ENCODE measurements at regions not wholly inside any gene's neighbourhood (a gene's known extent, or its start where the extent isn't known, plus 50 kb on each side); places are given as distances from the start of the nearest gene placed in this dataset.

DNA sequence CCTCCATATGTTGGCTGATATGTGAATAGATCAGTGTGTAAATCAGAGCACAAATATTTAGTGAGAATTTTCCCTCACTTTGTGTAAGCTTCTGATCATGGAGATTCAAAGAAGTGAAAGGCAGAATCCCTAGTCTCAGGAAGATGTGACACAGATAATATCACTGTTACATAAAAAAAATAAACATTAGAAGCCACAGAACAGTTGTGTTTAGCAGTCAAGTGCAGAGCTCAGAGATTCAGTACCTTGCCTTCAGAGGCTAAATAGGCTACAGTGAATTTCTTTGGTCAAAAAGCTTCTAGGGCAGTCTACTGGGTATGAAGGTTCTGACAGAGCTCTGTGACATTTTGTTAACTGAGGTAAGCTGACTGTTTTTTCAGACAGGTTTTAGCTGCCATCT lies 591.5 kb downstream of the METTL15 start:
- ChIA-PET CTCF (interaction anchor here (1.2 kb wide), 1 partner anchor 9 kb away, joined by 3 read pairs; no protein-coding TSS in a partner anchor), POLR2A (no interaction called here)
- no peaks in the 10 kb centered on the region for H3K4me1 ChIP-seq (ENCODE audit: control extremely low read depth in 1 of 4, control insufficient read depth in 4 of 4, insufficient read depth in 4 of 4, low read length in 3 of 4)
- H3K27me3 ChIP-seq (replicated peaks in 2 of 5; ENCODE audit: control insufficient read depth in 4 of 5, insufficient read depth in 5 of 5, low read length in 4 of 5) = no peaks in the 10 kb centered on the region
- no peaks in the 10 kb centered on the region for H3K36me3 ChIP-seq (ENCODE audit: control insufficient read depth in 4 of 4, insufficient read depth in 4 of 4, low read length in 3 of 4)
- H3K27ac ChIP-seq (ENCODE audit: insufficient read depth in 1 of 2, low read depth in 1 of 2, low read length in 2 of 2, poor library complexity in 1 of 2, severe bottlenecking in 2 of 2) = no peak overlapping the region
- no peaks in the 10 kb centered on the region for H3K9me3 ChIP-seq (ENCODE audit: control extremely low read depth in 1 of 5, control insufficient read depth in 4 of 5, insufficient read depth in 2 of 5, low read depth in 1 of 5, low read length in 4 of 5)
- no peak for DNase-seq
- H3K4me3 ChIP-seq (ENCODE audit: control insufficient read depth in 1 of 7, extremely low read depth in 1 of 7, insufficient read depth in 4 of 7, low read depth in 2 of 7, low read length in 6 of 7) = no peak overlapping the region

GRCh38 chr11:28697920-28698827 lies 590.0 kb downstream of the METTL15 start:
- ChIA-PET POLR2A (no interaction called here), CTCF (interaction anchor here (1.0 kb wide), 1 partner anchor 9 kb away, joined by 3 read pairs; no protein-coding TSS in a partner anchor)
- H3K4me1 ChIP-seq (ENCODE audit: control extremely low read depth in 1 of 4, control insufficient read depth in 4 of 4, insufficient read depth in 4 of 4, low read length in 3 of 4) = no peaks in the 10 kb centered on the region
- no peaks in the 10 kb centered on the region for H3K9me3 ChIP-seq (ENCODE audit: control extremely low read depth in 1 of 5, control insufficient read depth in 4 of 5, insufficient read depth in 2 of 5, low read depth in 1 of 5, low read length in 4 of 5)
- no peaks in the 10 kb centered on the region for H3K27me3 ChIP-seq (replicated peaks in 2 of 5; ENCODE audit: control insufficient read depth in 4 of 5, insufficient read depth in 5 of 5, low read length in 4 of 5)
- no peaks in the 10 kb centered on the region for H3K36me3 ChIP-seq (ENCODE audit: control insufficient read depth in 4 of 4, insufficient read depth in 4 of 4, low read length in 3 of 4)
- no peak overlapping the region for H3K27ac ChIP-seq (ENCODE audit: insufficient read depth in 1 of 2, low read depth in 1 of 2, low read length in 2 of 2, poor library complexity in 1 of 2, severe bottlenecking in 2 of 2)
- DNase-seq = peak; percentile 22 to 52 (median 43)
- no CpG with 5 or more reads among the region's 5 CpGs for WGBS (ENCODE audit: insufficient coverage)
- no peak overlapping the region for H3K4me3 ChIP-seq (ENCODE audit: control insufficient read depth in 1 of 7, extremely low read depth in 1 of 7, insufficient read depth in 4 of 7, low read depth in 2 of 7, low read length in 6 of 7)

DNA sequence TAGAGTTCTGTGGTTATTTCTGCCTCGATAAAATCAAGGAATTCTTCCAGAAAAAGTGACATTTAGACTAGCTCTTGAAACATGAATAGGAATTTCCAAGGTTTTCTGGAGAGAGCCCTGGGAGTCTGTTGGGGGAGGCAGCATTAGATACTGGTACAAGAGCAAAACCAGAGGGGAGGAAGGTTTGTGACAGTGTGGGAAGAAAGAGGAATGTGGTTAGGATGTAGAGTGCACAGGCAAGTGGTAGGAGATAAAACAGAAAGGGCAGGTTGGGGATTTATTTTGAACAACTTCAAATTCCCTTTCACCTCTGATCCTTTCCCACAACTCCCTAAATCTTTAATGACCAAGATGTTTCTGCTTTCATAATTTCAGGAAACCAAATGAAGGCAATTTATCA lies 588.4 kb downstream of the METTL15 start:
- no peaks in the 10 kb centered on the region for H3K36me3 ChIP-seq (ENCODE audit: control insufficient read depth in 4 of 4, insufficient read depth in 4 of 4, low read length in 3 of 4)
- ChIA-PET CTCF (interaction anchor here (1.2 kb wide), 1 partner anchor 998 kb away, joined by 3 read pairs; no protein-coding TSS in a partner anchor), POLR2A (no interaction called here)
- H3K27me3 ChIP-seq (replicated peaks in 2 of 5; ENCODE audit: control insufficient read depth in 4 of 5, insufficient read depth in 5 of 5, low read length in 4 of 5) = no peaks in the 10 kb centered on the region
- H3K27ac ChIP-seq (ENCODE audit: insufficient read depth in 1 of 2, low read depth in 1 of 2, low read length in 2 of 2, poor library complexity in 1 of 2, severe bottlenecking in 2 of 2) = no peak overlapping the region
- no peak overlapping the region for H3K4me3 ChIP-seq (ENCODE audit: control insufficient read depth in 1 of 7, extremely low read depth in 1 of 7, insufficient read depth in 4 of 7, low read depth in 2 of 7, low read length in 6 of 7)
- no peak for DNase-seq
- H3K9me3 ChIP-seq (ENCODE audit: control extremely low read depth in 1 of 5, control insufficient read depth in 4 of 5, insufficient read depth in 2 of 5, low read depth in 1 of 5, low read length in 4 of 5) = no peaks in the 10 kb centered on the region
- no peaks in the 10 kb centered on the region for H3K4me1 ChIP-seq (ENCODE audit: control extremely low read depth in 1 of 4, control insufficient read depth in 4 of 4, insufficient read depth in 4 of 4, low read length in 3 of 4)
- 90% methylated on average over 1 of the region's 1 CpG for WGBS (ENCODE audit: insufficient coverage)

- ChIA-PET POLR2A (no interaction called here), CTCF (interaction anchor here (0.7 kb wide), 1 partner anchor 9 kb away, joined by 3 read pairs; no protein-coding TSS in a partner anchor)
- 94% methylated on average over 2 of the region's 2 CpGs for WGBS (ENCODE audit: insufficient coverage)
- H3K4me3 ChIP-seq (ENCODE audit: control insufficient read depth in 1 of 7, extremely low read depth in 1 of 7, insufficient read depth in 4 of 7, low read depth in 2 of 7, low read length in 6 of 7) = no peak overlapping the region
- DNase-seq = no peak
- no peaks in the 10 kb centered on the region for H3K36me3 ChIP-seq (ENCODE audit: control insufficient read depth in 4 of 4, insufficient read depth in 4 of 4, low read length in 3 of 4)
- no peaks in the 10 kb centered on the region for H3K4me1 ChIP-seq (ENCODE audit: control extremely low read depth in 1 of 4, control insufficient read depth in 4 of 4, insufficient read depth in 4 of 4, low read length in 3 of 4)
- no peak overlapping the region for H3K27ac ChIP-seq (ENCODE audit: insufficient read depth in 1 of 2, low read depth in 1 of 2, low read length in 2 of 2, poor library complexity in 1 of 2, severe bottlenecking in 2 of 2)
- H3K9me3 ChIP-seq (ENCODE audit: control extremely low read depth in 1 of 5, control insufficient read depth in 4 of 5, insufficient read depth in 2 of 5, low read depth in 1 of 5, low read length in 4 of 5) = no peaks in the 10 kb centered on the region
- no peaks in the 10 kb centered on the region for H3K27me3 ChIP-seq (replicated peaks in 2 of 5; ENCODE audit: control insufficient read depth in 4 of 5, insufficient read depth in 5 of 5, low read length in 4 of 5)
Observed at GRCh38 chr11:28690746-28691145, 582.6 kb downstream of the METTL15 start.

- H3K36me3 ChIP-seq (ENCODE audit: control insufficient read depth in 4 of 4, insufficient read depth in 4 of 4, low read length in 3 of 4) = no peaks in the 10 kb centered on the region
- 69% methylated on average over 3 of the region's 4 CpGs for WGBS (ENCODE audit: insufficient coverage)
- H3K27ac ChIP-seq (ENCODE audit: insufficient read depth in 1 of 2, low read depth in 1 of 2, low read length in 2 of 2, poor library complexity in 1 of 2, severe bottlenecking in 2 of 2) = no peak overlapping the region
- no peaks in the 10 kb centered on the region for H3K4me1 ChIP-seq (ENCODE audit: control extremely low read depth in 1 of 4, control insufficient read depth in 4 of 4, insufficient read depth in 4 of 4, low read length in 3 of 4)
- H3K4me3 ChIP-seq (ENCODE audit: control insufficient read depth in 1 of 7, extremely low read depth in 1 of 7, insufficient read depth in 4 of 7, low read depth in 2 of 7, low read length in 6 of 7) = no peak overlapping the region
- ChIA-PET CTCF (no interaction called here), POLR2A (interaction anchor here (0.6 kb wide), 1 partner anchor 1638 kb away, joined by 6 read pairs; no protein-coding TSS in a partner anchor)
- no peak for DNase-seq
- H3K27me3 ChIP-seq (replicated peaks in 2 of 5; ENCODE audit: control insufficient read depth in 4 of 5, insufficient read depth in 5 of 5, low read length in 4 of 5) = no peaks in the 10 kb centered on the region
- H3K9me3 ChIP-seq (ENCODE audit: control extremely low read depth in 1 of 5, control insufficient read depth in 4 of 5, insufficient read depth in 2 of 5, low read depth in 1 of 5, low read length in 4 of 5) = no peaks in the 10 kb centered on the region
Observed at GRCh38 chr11:28684011-28684586, 575.9 kb downstream of the METTL15 start.

DNA sequence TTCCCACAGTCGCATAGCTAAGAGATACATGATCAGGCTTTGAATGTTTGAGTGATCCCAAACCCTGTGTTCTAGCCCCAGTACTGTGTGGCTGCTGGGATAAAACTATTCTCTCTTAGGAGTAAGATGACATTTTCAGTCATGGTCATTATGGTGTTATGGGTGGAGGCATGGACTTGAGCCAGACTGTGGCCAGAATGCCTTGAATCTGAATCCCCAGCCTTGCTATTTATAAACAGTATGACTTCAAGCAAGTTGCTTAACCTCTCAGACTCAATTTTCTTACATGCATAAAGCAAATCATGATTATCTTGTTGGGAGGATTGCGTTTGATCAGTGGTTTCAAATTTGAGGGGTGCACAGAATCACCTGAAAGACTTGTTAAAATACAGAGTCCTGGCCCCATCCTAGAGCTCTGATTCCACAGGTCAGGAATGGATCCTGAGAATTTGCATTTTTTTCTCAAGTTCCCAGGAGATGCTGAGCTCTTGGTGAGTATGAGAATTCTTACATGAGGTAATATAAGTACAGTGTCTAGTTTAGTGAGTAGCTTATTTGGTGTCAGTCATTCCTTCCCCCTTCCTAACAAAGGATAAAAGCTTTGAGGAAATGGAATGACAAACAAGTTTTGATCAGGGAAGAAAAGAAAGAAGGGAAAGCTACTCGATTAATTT lies 571.7 kb downstream of the METTL15 start:
- CTCF ChIA-PET = interaction anchor here (1.0 kb wide), 1 partner anchor 27 kb away, joined by 3 read pairs; no protein-coding TSS in a partner anchor
- 93% methylated on average over 2 of the region's 3 CpGs for WGBS (ENCODE audit: insufficient coverage)
- Histone ChIP-seq H3K9me3 (ENCODE audit: control extremely low read depth in 1 of 5, control insufficient read depth in 4 of 5, insufficient read depth in 2 of 5, low read depth in 1 of 5, low read length in 4 of 5) (no peaks in the 10 kb centered on the region), H3K4me1 (ENCODE audit: control extremely low read depth in 1 of 4, control insufficient read depth in 4 of 4, insufficient read depth in 4 of 4, low read length in 3 of 4) (no peaks in the 10 kb centered on the region), H3K4me3 (ENCODE audit: control insufficient read depth in 1 of 7, extremely low read depth in 1 of 7, insufficient read depth in 4 of 7, low read depth in 2 of 7, low read length in 6 of 7) (no peak overlapping the region), H3K27me3 (replicated peaks in 2 of 5; ENCODE audit: control insufficient read depth in 4 of 5, insufficient read depth in 5 of 5, low read length in 4 of 5) (peaks cover 0 to 3% (median 0%) of the 10 kb centered on the region in 5 experiments), H3K27ac (ENCODE audit: insufficient read depth in 1 of 2, low read depth in 1 of 2, low read length in 2 of 2, poor library complexity in 1 of 2, severe bottlenecking in 2 of 2) (no peak overlapping the region), H3K36me3 (ENCODE audit: control insufficient read depth in 4 of 4, insufficient read depth in 4 of 4, low read length in 3 of 4) (no peaks in the 10 kb centered on the region)
- no peak for DNase-seq
- POLR2A ChIA-PET = no interaction called here

- H3K4me1 ChIP-seq (ENCODE audit: control extremely low read depth in 1 of 4, control insufficient read depth in 4 of 4, insufficient read depth in 4 of 4, low read length in 3 of 4) = no peaks in the 10 kb centered on the region
- H3K27me3 ChIP-seq (replicated peaks in 2 of 5; ENCODE audit: control insufficient read depth in 4 of 5, insufficient read depth in 5 of 5, low read length in 4 of 5) = peaks cover 0 to 3% (median 0%) of the 10 kb centered on the region in 5 experiments
- H3K27ac ChIP-seq (ENCODE audit: insufficient read depth in 1 of 2, low read depth in 1 of 2, low read length in 2 of 2, poor library complexity in 1 of 2, severe bottlenecking in 2 of 2) = no peak overlapping the region
- H3K9me3 ChIP-seq (ENCODE audit: control extremely low read depth in 1 of 5, control insufficient read depth in 4 of 5, insufficient read depth in 2 of 5, low read depth in 1 of 5, low read length in 4 of 5) = no peaks in the 10 kb centered on the region
- H3K4me3 ChIP-seq (ENCODE audit: control insufficient read depth in 1 of 7, extremely low read depth in 1 of 7, insufficient read depth in 4 of 7, low read depth in 2 of 7, low read length in 6 of 7) = no peak overlapping the region
- CTCF ChIA-PET = no interaction called here
- POLR2A ChIA-PET = no interaction called here
- no peak for DNase-seq
- no CpG with 5 or more reads among the region's 1 CpG for WGBS (ENCODE audit: insufficient coverage)
- no peaks in the 10 kb centered on the region for H3K36me3 ChIP-seq (ENCODE audit: control insufficient read depth in 4 of 4, insufficient read depth in 4 of 4, low read length in 3 of 4)
Observed at GRCh38 chr11:28677721-28678120, 569.5 kb downstream of the METTL15 start.
